OCI-LY3 (cell line): ENCODE measurements at regions not wholly inside any gene's neighbourhood (a gene's known extent, or its start where the extent isn't known, plus 50 kb on each side); places are given as distances from the start of the nearest gene placed in this dataset.

Source experiments
- H2AFZ ChIP-seq: fragments of 200-600, 300-600 bp; shearing (Covaris generic); 2 replicates; pipeline ENCODE4 v1.6.0; 2014; ENCODE audit warnings: antibody characterized with exemption, low read depth, low read length
- H3K27ac ChIP-seq: fragments of 200-600, 300-600 bp; sonication (generic); 2 replicates; pipeline ENCODE4 v1.5.1; 2014; ENCODE audit warnings: mild to moderate bottlenecking, low read length, moderate library complexity, mixed read lengths
- H3K27me3 ChIP-seq: fragments of 200-600, 300-600 bp; sonication (generic); 2 replicates; pipeline ENCODE4 v1.6.1; 2014; ENCODE audit warnings: low read depth, low read length, mixed read lengths
- H3K36me3 ChIP-seq: fragments of 200-600, 300-600 bp; sonication (generic); replicated peaks from 2 replicates; pipeline ENCODE3; 2014; ENCODE audit warnings: low read depth, low read length, mixed read lengths
- H3K4me1 ChIP-seq: fragments of 300-600, 200-600 bp; sonication (generic); 2 replicates; pipeline ENCODE4 v1.6.1; 2014; ENCODE audit warnings: low read length, mixed read lengths
- H3K4me2 ChIP-seq: fragments of 200-600, 300-600 bp; sonication (generic); 2 replicates; pipeline ENCODE4 v1.6.1; 2014; ENCODE audit warnings: low read length, mixed read lengths
- H3K4me3 ChIP-seq: fragments of 300-600, 200-600 bp; sonication (generic); 2 replicates; pipeline ENCODE4 v1.5.1; 2014; ENCODE audit warnings: antibody characterized with exemption, mild to moderate bottlenecking, low read length, moderate library complexity
- H3K79me2 ChIP-seq: fragments of 300-600, 200-600 bp; shearing (Covaris generic); 2 replicates; pipeline ENCODE4 v1.6.1; 2014; ENCODE audit warnings: mild to moderate bottlenecking, low read length, mixed read lengths
- H3K9ac ChIP-seq: fragments of 300-600, 200-600 bp; shearing (Covaris generic); 2 replicates; pipeline ENCODE4 v1.6.0; 2014; ENCODE audit warnings: mild to moderate bottlenecking, low read length, moderate library complexity
- H3K9me3 ChIP-seq: fragments of 200-600, 300-600 bp; shearing (Covaris generic); 2 replicates; pipeline ENCODE4 v1.6.1; 2014; ENCODE audit warnings: low read length, mixed read lengths; ENCODE audit not compliant: insufficient read depth
- H4K20me1 ChIP-seq: fragments of 200-600, 300-600 bp; sonication (generic); 2 replicates; pipeline ENCODE4 v1.6.1; 2016; ENCODE audit warnings: low read length, mixed read lengths; ENCODE audit not compliant: insufficient read depth
- EZH2phosphoT487 ChIP-seq: fragments of 200-600 bp; shearing (Covaris generic); IDR thresholded peaks from 2 replicates; pipeline ENCODE4 v1.6.1; 2018; ENCODE audit warnings: antibody characterized with exemption, mixed run types, low read depth
- TF ChIP-seq, protein P1 (sequence below): fragments of 200-600, 300-600 bp; sonication (generic); IDR thresholded peaks from 2 replicates; pipeline ENCODE4 v1.5.1; 2014; ENCODE audit warnings: antibody characterized with exemption, low read length, low read depth

DNA sequence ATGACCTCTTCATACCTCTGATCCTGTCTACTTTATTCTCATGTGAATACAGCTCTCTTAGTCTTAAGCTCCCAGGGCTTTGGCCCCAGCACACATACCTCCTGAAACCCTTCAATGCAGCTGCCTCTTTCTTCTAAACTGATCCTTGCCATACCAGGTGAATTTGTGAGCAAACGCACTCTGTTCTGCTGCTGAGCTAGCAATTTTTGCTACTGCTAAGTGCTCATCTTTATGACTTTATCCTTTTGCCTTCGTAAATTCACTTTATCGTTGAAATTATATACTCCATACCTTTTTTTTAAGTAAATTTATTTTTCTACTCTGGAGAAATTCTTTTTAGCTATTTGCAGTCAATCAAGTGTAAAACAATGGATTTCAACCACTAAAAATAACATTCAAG lies 287.7 kb downstream of the CMPK2 start:
- TF ChIP-seq EZH2phosphoT487 = no peak
- TF ChIP-seq, protein P1, sequence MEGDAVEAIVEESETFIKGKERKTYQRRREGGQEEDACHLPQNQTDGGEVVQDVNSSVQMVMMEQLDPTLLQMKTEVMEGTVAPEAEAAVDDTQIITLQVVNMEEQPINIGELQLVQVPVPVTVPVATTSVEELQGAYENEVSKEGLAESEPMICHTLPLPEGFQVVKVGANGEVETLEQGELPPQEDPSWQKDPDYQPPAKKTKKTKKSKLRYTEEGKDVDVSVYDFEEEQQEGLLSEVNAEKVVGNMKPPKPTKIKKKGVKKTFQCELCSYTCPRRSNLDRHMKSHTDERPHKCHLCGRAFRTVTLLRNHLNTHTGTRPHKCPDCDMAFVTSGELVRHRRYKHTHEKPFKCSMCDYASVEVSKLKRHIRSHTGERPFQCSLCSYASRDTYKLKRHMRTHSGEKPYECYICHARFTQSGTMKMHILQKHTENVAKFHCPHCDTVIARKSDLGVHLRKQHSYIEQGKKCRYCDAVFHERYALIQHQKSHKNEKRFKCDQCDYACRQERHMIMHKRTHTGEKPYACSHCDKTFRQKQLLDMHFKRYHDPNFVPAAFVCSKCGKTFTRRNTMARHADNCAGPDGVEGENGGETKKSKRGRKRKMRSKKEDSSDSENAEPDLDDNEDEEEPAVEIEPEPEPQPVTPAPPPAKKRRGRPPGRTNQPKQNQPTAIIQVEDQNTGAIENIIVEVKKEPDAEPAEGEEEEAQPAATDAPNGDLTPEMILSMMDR = no peak
- Histone ChIP-seq H3K27ac (no peak overlapping the region), H3K9ac (no peak overlapping the region), H2AFZ (no peak overlapping the region), H3K9me3 (no peaks in the 10 kb centered on the region), H3K36me3 (no peaks in the 10 kb centered on the region), H3K4me3 (no peak overlapping the region), H3K4me1 (no peaks in the 10 kb centered on the region), H3K4me2 (no peak overlapping the region), H3K27me3 (no peaks in the 10 kb centered on the region), H3K79me2 (no peaks in the 10 kb centered on the region), H4K20me1 (no peaks in the 10 kb centered on the region)

DNA sequence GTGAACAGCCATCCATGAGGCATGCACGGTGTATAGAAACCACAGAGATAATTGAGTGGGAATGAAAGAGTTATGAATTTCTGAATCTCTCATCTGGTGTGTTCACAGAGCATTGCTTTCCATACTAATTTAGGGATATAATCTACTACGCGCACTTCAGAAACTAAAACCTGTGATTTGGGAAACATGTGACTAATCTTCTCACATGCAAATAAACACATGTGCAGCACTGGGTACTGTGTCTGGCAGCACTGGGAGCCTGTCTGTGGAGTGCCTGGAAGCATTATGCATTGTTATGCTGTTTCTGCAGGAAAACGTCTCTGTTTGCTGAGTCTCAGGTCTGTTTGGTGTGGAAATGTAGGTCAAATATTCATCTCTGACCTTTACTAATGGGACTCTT lies 287.3 kb downstream of the CMPK2 start:
- H3K79me2 ChIP-seq = no peaks in the 10 kb centered on the region
- no peaks in the 10 kb centered on the region for H3K36me3 ChIP-seq
- H3K4me2 ChIP-seq = no peak overlapping the region
- no peaks in the 10 kb centered on the region for H4K20me1 ChIP-seq
- H3K4me3 ChIP-seq = no peak overlapping the region
- no peaks in the 10 kb centered on the region for H3K27me3 ChIP-seq
- no peak overlapping the region for H3K27ac ChIP-seq
- no peaks in the 10 kb centered on the region for H3K9me3 ChIP-seq
- H3K4me1 ChIP-seq = no peaks in the 10 kb centered on the region
- no peak overlapping the region for H3K9ac ChIP-seq
- TF ChIP-seq EZH2phosphoT487 = no peak
- no peak overlapping the region for H2AFZ ChIP-seq

DNA sequence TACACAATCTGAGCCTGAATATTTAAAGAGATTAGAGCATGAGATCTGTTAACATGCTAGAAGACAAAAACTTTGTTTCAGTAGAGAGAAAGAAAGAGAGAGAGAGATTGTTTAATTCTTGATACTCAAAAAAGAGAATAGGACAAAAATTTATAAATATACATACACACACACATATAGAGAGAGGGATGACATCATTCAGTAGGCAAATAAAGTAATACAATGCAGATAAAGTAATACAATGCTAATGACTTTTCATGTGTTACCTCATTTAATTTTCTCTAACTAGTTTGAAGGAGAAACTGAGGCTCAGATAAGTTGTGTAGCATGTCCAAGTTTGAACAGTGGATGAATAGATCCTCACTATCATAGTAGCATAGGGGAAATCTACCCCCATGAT lies 286.4 kb downstream of the CMPK2 start:
- TF ChIP-seq, protein P1 = no peak
- TF ChIP-seq EZH2phosphoT487 = no peak
- H2AFZ ChIP-seq = no peak overlapping the region

DNA sequence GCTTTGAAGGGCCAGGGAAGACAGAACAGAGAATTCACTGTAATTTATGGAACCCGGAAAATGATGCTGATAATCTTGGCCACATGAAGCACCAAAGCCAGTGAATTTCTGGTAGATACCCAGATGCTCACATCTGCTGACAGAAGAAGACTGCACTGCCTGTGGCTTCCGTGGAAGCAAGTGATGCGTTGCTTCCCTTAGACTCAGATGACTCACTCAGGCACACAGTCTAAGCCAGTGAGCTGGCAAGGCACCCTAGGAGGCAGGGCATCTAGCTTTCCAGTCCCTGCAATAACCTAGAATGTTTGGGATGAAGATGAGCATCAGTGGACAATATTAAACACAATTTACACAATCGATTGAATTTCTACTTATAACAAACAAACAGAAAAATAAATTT lies 284.7 kb downstream of the CMPK2 start:
- no peaks in the 10 kb centered on the region for H3K36me3 ChIP-seq
- no peaks in the 10 kb centered on the region for H4K20me1 ChIP-seq
- no peaks in the 10 kb centered on the region for H3K27me3 ChIP-seq
- no peaks in the 10 kb centered on the region for H3K4me1 ChIP-seq
- H3K79me2 ChIP-seq = no peaks in the 10 kb centered on the region
- H2AFZ ChIP-seq = no peak overlapping the region
- no peak overlapping the region for H3K27ac ChIP-seq
- TF ChIP-seq, protein P1 = no peak
- TF ChIP-seq EZH2phosphoT487 = no peak
- no peak overlapping the region for H3K4me2 ChIP-seq
- H3K4me3 ChIP-seq = no peak overlapping the region
- H3K9me3 ChIP-seq = no peaks in the 10 kb centered on the region
- no peak overlapping the region for H3K9ac ChIP-seq

More for the DNA sequence above, 286.4 kb downstream of the CMPK2 start:
- H3K79me2 ChIP-seq = no peaks in the 10 kb centered on the region
- H3K27ac ChIP-seq = no peak overlapping the region
- H3K36me3 ChIP-seq = no peaks in the 10 kb centered on the region
- no peaks in the 10 kb centered on the region for H4K20me1 ChIP-seq
- no peak overlapping the region for H3K4me3 ChIP-seq
- H3K4me1 ChIP-seq = no peaks in the 10 kb centered on the region
- no peak overlapping the region for H3K4me2 ChIP-seq
- no peaks in the 10 kb centered on the region for H3K9me3 ChIP-seq
- no peak overlapping the region for H3K9ac ChIP-seq
- no peaks in the 10 kb centered on the region for H3K27me3 ChIP-seq

DNA sequence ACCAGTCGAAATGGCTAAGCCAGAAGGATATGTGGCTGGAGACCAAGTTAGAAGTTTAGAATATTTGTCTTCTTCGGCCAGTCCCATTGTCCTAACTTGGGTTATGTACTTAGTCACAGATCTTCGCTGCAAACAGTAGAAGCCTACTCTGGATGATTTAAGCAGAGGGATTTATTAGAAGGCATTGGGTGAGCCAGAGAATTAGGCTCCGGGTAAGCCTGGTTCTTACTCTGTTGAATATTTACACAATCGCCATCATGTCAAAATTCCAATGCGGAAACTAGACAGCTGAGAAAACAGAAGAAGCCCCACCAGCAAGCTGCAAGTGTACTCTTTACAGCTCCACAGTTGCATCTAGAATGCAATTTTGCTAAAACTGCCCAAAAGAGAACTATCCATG lies 276.6 kb downstream of the CMPK2 start:
- Histone ChIP-seq H3K27ac (no peak overlapping the region), H3K79me2 (no peaks in the 10 kb centered on the region), H2AFZ (no peak overlapping the region), H3K27me3 (no peaks in the 10 kb centered on the region), H3K4me2 (no peak overlapping the region), H3K9me3 (no peaks in the 10 kb centered on the region), H3K4me1 (no peaks in the 10 kb centered on the region), H3K36me3 (no peaks in the 10 kb centered on the region), H3K4me3 (no peak overlapping the region), H4K20me1 (no peaks in the 10 kb centered on the region), H3K9ac (no peak overlapping the region)
- TF ChIP-seq EZH2phosphoT487 = no peak
- TF ChIP-seq, protein P1 = no peak
